T-helper 2 cell treated with Interferon-gamma antibody and Interleukin-4, amounts not matched to agents 100 ng/mL and 5 ng/mL, for 36 hours (primary cell): ENCODE measurements at regions not wholly inside any gene's neighbourhood (a gene's known extent, or its start where the extent isn't known, plus 50 kb on each side); places are given as distances from the start of the nearest gene placed in this dataset.

ENCODE experiments used
- intact Hi-C: fragments of 100-400 bp; cut with micrococcal nuclease; formaldehyde crosslinking; loops from one replicate; pipeline ENCODE4 v1.15.1; 2023

DNA sequence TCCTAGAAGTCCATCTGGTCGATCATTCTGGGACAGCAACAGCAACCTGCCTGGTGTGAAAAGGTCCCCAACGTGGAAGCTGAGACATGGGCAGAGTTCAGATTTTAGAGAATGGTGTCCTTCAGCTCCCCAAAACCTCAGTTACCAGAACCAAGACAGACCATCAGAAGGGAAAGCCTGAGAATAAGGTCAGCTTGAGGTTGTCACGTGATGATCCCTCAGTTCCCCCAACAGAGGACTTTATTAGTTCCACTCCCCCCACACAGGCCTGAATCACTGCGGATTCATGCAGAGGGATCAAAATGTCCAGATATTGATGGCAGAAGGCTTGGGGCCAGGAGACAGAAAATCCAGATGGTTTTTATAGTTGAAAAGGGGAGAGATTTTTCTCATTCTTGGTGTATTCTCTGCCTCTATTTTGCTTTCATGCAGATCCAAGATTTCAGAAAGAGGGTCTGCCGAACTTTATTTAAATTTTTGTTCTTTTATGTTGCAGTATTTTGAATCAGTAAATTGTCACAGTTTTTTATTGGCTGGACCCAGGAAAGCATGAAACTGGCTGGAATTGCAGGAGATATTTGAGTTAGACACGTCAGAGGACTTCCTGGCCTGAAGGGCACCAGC is 139.0 kb upstream of the NTM start:
- intact Hi-C loops, result no loop called here

DNA sequence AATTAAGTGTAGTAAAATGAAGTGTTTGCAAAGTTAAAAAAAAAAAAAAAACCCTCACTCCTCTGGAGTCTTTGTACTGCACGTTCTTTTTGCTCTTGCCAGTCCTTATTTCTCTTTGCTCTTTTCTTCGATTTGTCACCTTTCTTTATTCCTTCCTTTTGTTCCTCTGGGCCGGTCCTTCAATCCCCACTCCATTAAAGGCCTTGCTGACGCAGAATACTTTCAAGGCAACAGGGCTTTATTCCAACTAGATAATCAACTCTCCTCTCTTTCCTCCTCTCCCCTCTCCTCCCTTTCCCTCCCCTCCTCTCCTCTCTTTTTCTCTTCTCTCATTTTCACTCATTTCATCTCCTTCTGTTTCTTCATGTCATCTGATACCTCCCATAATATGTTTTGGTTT is 138.2 kb upstream of the NTM start:
- intact Hi-C loops, result no loop called here

DNA sequence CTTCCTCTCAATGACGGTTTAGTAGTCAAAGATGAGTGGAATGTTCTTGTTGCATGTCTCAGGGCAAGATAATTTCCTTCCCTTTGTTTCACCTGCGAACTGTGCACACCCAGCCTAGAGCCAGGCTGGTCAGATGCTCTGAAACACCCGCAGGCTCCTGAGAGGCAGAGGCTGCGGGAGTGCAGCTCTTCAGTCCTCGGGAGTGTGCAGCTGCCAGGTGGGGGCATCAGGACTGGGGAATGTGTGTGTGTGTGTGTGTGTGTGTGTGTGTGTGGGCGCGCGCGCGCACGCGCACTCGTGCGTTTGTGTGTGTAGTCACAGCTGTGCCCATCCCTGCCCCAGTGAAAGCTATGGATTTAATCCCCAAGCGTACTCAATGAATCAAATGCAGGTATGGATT is 136.2 kb upstream of the NTM start:
- intact Hi-C loops, result no loop called here

- intact Hi-C loops, result no loop called here
Observed at GRCh38 chr11:131235328-131236298, 134.8 kb upstream of the NTM start.

DNA sequence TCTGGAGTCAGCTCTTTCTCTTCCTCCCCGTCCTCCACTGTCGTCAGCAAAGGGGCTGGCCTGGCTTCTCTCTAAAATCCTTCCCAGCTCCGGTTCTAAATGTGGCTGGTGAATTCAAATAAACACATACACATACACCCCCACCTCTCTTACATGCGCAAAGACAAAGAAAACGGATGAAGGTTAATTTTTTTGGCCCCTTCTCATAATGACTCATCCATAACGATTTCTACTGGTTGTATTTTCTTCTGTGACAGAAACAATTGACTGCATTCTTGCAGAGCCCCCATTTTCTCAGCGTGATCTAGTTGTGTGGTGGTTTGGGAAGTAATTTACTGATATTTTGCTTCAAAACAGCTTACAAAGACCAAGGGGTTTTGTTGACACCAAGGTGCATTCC is 130.0 kb upstream of the NTM start:
- intact Hi-C loops, result no loop called here

DNA sequence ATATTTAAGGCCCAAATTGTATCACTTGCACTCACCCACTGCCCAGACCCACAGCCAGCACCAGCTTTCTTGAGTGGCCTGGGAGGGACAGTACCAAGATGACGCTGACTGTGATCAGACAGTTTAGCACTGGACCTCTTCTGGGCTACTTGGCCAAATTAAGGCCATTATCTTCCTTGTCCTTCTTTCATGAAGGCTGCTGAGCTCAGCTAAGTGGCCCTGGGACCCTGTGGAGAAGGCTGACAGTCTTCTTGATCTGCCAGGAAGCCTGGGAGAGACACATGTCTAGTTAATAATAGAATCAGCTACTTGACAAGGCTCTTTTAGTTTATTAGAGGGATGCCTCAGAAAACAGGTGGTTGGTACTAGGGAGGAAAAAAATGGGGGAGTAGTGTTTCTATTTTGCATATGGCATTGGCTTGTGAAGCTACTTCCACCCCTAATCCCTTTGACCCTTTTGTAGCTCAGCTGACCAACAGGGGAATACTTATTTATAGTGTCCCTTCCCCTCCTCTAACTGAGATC is 127.9 kb upstream of the NTM start:
- intact Hi-C loops, result no loop called here

GRCh38 chr11:131246156-131246555 is 124.3 kb upstream of the NTM start:
- intact Hi-C loops, result loop anchor here (5.0 kb wide), 1 partner anchor 426 kb away; no protein-coding TSS in a partner anchor

DNA sequence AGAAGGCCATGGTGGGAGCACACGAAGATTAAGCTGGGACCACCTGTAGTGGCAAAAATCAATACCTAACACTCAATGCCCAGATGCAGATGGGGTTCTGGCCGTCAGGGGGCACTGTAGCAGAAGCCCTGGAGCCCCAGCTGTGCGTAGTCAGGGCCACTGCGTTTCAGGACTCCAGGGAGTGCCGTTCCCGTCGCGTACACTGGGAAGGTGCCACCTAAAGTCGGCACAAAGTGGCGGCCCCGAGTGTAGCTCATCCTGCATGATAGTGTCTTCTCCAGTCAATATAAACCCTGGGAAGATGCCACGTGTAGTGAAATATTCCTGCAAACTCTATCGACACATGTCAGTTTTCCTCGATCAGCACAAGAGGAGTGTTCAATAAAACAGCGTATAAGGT is 123.8 kb upstream of the NTM start:
- intact Hi-C loops, result loop anchor here (5.0 kb wide), 1 partner anchor 426 kb away; no protein-coding TSS in a partner anchor

DNA sequence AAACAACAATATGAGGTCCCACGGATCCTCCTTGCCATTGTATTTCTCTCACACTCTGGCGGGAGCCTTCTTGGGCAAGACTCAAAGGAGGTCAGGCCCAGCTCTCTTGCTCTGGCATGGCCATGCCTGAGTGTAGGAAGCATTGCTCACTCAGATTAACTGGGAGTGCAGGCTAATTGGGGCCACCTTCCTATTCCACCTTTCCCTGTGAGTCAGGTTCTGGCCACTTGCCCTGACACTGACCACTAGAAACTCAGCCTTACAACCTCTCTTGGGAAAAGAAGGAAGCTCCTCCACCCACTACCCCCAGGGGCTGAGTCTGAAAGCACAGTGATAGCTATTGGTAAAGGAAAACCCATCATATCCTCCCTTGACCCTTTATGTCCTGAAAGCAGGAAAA is 121.8 kb upstream of the NTM start:
- intact Hi-C loops, result loop anchor here (5.0 kb wide), 1 partner anchor 424 kb away; no protein-coding TSS in a partner anchor

DNA sequence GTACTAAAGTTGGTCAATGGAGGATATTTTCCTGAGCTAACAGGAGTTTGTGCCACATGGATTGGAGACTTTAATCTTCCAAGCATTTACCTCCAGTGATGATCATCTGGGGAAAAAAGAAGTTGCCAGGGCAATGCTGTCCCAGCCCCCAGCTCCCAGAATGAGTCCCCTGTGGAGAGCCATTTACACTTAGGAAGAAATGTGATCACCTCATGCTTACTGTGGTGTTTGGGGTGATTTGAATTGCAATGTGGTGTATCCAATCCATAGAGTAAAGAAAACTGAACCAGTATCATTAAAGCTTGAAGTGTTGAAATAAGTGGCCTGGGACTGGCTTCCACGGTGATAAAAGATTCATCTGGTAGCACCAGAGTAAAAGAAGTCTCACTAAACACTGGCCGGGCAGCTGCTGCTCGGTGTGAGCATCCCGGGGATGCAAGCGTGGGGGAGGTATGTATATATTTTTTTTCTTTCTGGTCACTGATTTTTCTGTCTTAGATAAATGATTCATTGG is 117.2 kb upstream of the NTM start:
- intact Hi-C loops, result no loop called here

DNA sequence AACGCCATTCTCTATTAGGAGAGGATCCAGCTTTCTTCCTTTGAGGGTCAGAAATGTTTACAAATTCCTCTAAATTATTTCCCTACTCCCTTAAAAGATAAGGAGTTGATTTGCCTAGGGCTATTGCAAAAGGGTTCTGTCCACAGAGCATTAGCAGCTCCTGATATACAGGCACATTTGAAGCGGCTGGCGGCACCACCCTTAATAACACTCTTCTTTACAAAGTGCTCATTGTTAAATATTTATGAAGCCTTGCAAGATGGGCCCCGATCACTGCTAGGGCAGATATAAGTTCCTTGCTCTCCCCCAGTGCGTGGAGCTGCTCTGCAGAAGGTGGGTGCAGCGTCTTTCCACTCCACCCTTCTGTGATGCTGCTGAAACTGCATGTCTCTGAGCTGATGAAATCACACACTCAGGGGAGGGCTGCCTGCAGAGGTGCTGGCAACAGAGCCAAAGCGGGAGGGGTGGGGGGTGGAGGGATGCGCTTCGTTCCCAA is 116.7 kb upstream of the NTM start:
- intact Hi-C loops, result no loop called here

DNA sequence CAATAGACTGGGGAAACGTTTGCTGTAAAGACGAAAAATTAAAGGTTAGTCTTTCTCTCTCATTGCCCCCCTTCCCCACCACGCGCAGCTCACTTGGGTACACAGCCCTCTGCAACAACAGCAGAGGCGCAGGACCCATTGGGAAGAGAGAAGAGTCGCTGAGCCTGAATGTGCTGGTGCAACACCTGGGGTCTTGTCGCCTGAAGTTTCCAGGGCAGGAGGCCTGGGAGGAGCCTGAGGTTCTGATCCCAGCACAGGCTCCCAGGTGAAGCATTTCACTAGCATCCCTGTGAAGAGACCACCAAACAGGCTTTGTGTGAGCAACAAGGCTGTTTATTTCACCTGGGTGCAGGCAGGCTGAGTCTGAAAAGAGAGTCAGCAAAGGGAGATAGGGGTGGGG is 116.2 kb upstream of the NTM start:
- intact Hi-C loops, result no loop called here

DNA sequence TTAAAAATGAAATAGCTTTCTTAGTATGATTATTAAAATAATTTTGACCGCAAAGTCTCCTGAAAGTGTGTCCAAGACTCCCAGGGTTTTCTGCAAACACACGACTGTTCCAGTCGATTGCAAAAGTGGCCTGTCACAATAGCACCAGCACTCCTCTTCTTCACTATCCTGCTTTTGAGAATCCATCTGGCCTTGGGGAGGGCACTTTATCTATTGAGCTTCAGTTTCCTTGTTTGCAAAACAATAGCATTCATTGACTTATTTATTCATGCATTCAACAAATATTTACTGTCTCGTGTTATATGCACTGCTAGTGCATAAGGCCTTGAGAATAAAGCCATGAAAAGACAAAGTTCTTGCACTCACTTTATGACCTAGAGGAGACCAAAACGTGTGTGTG is 96.2 kb upstream of the NTM start:
- intact Hi-C loops, result no loop called here

DNA sequence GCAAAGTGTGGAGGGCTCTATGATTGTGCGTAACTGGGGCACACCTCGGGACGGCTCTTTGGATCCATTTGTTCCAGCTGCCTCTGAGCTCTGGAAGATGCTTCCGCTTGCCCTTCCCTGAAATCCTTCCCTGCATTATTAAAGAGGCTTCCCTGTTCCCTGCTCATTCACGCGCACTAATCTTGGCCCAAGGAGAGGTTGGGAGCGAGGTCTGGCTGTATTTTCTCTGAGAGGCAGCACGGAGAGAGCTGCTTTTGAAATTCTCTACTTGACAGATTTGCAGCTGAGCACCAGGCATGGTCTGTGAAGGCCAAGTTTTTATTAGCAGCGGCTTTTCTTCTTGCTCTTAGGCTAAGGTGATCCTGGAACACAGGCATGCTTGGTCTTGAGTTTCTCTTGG is 94.8 kb upstream of the NTM start:
- intact Hi-C loops, result no loop called here

DNA sequence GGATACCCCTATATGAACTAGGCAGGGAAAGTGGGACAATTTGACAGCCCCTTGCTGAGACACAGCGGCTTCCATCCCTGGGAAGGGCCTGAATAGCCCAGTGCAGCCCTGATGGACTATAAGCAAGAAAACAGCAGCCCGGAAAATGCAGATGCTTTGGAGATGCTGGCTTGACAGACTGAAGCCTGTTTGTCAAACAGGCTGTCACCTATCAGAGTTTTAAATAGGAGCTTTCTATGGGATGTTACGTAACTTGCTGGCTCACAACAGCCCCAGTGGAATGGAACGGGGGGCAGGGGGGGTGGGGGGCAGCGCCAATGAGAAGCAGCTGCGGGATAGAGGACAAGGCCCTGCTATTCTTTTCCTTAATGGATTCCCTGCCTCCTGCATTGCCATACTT is 91.9 kb upstream of the NTM start:
- intact Hi-C loops, result no loop called here

GRCh38 chr11:131279654-131280384 is 90.6 kb upstream of the NTM start:
- intact Hi-C loops, result no loop called here

DNA sequence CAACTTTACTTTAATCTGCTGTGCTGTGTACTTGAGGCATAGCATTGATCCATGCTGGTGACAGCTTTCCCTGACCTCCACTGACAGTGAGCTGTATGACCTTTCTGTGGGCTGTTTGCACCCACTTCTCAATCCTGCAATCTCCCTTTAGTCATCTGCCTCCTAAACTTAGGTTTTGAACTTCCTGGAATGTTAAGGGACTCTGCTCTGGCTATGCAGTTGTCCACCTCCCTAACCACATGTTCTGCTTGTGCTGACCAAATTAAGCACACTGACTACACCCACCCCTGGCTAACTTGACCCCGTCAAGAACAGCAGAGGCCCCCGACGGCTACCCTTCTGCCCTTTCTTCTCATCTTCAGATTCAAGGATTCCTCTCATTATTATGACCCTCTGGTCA is 89.1 kb upstream of the NTM start:
- intact Hi-C loops, result no loop called here

GRCh38 chr11:131284041-131284440 is 86.4 kb upstream of the NTM start:
- intact Hi-C loops, result no loop called here

GRCh38 chr11:131288521-131289091 is 81.8 kb upstream of the NTM start:
- intact Hi-C loops, result no loop called here

GRCh38 chr11:131290185-131290584 is 80.2 kb upstream of the NTM start:
- intact Hi-C loops, result no loop called here

DNA sequence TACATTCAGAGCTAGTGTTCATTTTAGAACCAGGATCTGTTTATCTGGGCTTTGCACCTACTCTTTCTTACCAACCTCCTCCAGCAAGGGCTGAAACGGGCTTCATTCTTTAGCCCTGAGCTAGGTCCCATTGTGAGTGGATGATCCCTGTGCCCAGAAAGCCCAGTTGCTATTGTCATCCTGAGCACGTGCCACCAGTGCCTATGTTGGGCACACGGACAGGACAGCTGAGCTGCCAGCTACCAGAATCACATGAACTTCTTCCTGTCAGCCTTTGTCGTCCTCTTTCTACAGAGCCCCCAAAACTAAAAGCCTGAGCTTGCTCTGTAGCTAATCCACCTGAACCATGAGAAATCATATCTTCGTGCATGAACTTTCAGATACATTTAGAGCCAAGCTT is 74.4 kb upstream of the NTM start:
- intact Hi-C loops, result no loop called here
